ENCODE measurements at regions not wholly inside any gene's neighbourhood (a gene's known extent, or its start where the extent isn't known, plus 50 kb on each side); places are given as distances from the start of the nearest gene placed in this dataset.

- H3K4me2 ChIP-seq (ENCODE audit: low read depth, low read length, poor library complexity, severe bottlenecking) = no peak overlapping the region
- TF ChIP-seq EZH2phosphoT487 (conservative IDR thresholded peaks at IDR 0.05; ENCODE audit: low read length) (no peak), CTCF (IDR thresholded peaks at IDR 0.05; ENCODE audit: insufficient read depth, low read length, poor library complexity, severe bottlenecking) (no peak)
Measured at GRCh38 chr1:81314513-81315233, 486.1 kb upstream of the ADGRL2 start.

GRCh38 chr1:81313289-81313688 lies 487.4 kb upstream of the ADGRL2 start:
- Histone ChIP-seq H3K27me3 (ENCODE audit: low read length) (no peaks in the 10 kb centered on the region), H3K9me2 (replicated peaks; ENCODE audit: insufficient read depth, low read length) (no peaks in the 10 kb centered on the region), H2AFZ (ENCODE audit: low read depth, low read length, severe bottlenecking) (no peak overlapping the region), H3K79me2 (ENCODE audit: insufficient read depth, low read length) (no peaks in the 10 kb centered on the region), H3K9ac (ENCODE audit: low read length) (no peak overlapping the region), H3F3A (ENCODE audit: insufficient read depth) (no peaks in the 10 kb centered on the region), H3K4me3 (ENCODE audit: insufficient read depth, low read length, poor library complexity, severe bottlenecking) (no peak overlapping the region), H3K4me2 (ENCODE audit: low read depth, low read length, poor library complexity, severe bottlenecking) (no peak overlapping the region), H3K9me3 (ENCODE audit: insufficient read depth, low read length) (no peaks in the 10 kb centered on the region), H3K27ac (ENCODE audit: low read depth, low read length) (no peak overlapping the region), H3K36me3 (ENCODE audit: low read length) (no peaks in the 10 kb centered on the region), H4K20me1 (ENCODE audit: low read depth, low read length) (no peaks in the 10 kb centered on the region)
- TF ChIP-seq CTCF (IDR thresholded peaks at IDR 0.05; ENCODE audit: insufficient read depth, low read length, poor library complexity, severe bottlenecking) (no peak), EZH2phosphoT487 (conservative IDR thresholded peaks at IDR 0.05; ENCODE audit: low read length) (no peak)

More at GRCh38 chr1:81314513-81315233, 486.1 kb upstream of the ADGRL2 start:
- Histone ChIP-seq H3K27ac (ENCODE audit: low read depth, low read length) (no peak overlapping the region), H3K9me2 (replicated peaks; ENCODE audit: insufficient read depth, low read length) (no peaks in the 10 kb centered on the region), H3K4me3 (ENCODE audit: insufficient read depth, low read length, poor library complexity, severe bottlenecking) (no peak overlapping the region), H3K27me3 (ENCODE audit: low read length) (no peaks in the 10 kb centered on the region), H3K9me3 (ENCODE audit: insufficient read depth, low read length) (no peaks in the 10 kb centered on the region), H3K79me2 (ENCODE audit: insufficient read depth, low read length) (no peaks in the 10 kb centered on the region), H3K9ac (ENCODE audit: low read length) (no peak overlapping the region), H3F3A (ENCODE audit: insufficient read depth) (no peaks in the 10 kb centered on the region), H3K36me3 (ENCODE audit: low read length) (no peaks in the 10 kb centered on the region), H2AFZ (ENCODE audit: low read depth, low read length, severe bottlenecking) (peak overlapping the region; percentile 17), H4K20me1 (ENCODE audit: low read depth, low read length) (no peaks in the 10 kb centered on the region)

- Histone ChIP-seq H2AFZ (ENCODE audit: low read depth, low read length, severe bottlenecking) (no peak overlapping the region), H3K79me2 (ENCODE audit: insufficient read depth, low read length) (no peaks in the 10 kb centered on the region), H3K9ac (ENCODE audit: low read length) (no peak overlapping the region), H3K4me3 (ENCODE audit: insufficient read depth, low read length, poor library complexity, severe bottlenecking) (no peak overlapping the region), H3K9me3 (ENCODE audit: insufficient read depth, low read length) (no peaks in the 10 kb centered on the region), H3K27me3 (ENCODE audit: low read length) (no peaks in the 10 kb centered on the region), H4K20me1 (ENCODE audit: low read depth, low read length) (no peaks in the 10 kb centered on the region), H3K27ac (ENCODE audit: low read depth, low read length) (no peak overlapping the region), H3F3A (ENCODE audit: insufficient read depth) (no peaks in the 10 kb centered on the region), H3K36me3 (ENCODE audit: low read length) (no peaks in the 10 kb centered on the region), H3K4me2 (ENCODE audit: low read depth, low read length, poor library complexity, severe bottlenecking) (no peak overlapping the region), H3K9me2 (replicated peaks; ENCODE audit: insufficient read depth, low read length) (no peaks in the 10 kb centered on the region)
- TF ChIP-seq CTCF (IDR thresholded peaks at IDR 0.05; ENCODE audit: insufficient read depth, low read length, poor library complexity, severe bottlenecking) (no peak), EZH2phosphoT487 (conservative IDR thresholded peaks at IDR 0.05; ENCODE audit: low read length) (no peak)
Measured at GRCh38 chr1:81312272-81312754, 488.4 kb upstream of the ADGRL2 start.

All from SU-DHL-6 (cell line).